ENCODE measurements at regions not wholly inside any gene's neighbourhood (a gene's known extent, or its start where the extent isn't known, plus 50 kb on each side); places are given as distances from the start of the nearest gene placed in this dataset.

- H3K4me3 ChIP-seq = no peak overlapping the region
- in situ Hi-C loops (cut with MboI; ENCODE audit: low pct_ligation_motif_present in 1 of 4, low pct_unique_long_range_greater_than_20kb in 1 of 4, low sequenced_read_pairs in 3 of 4) = no loop called here
- no peak overlapping the region for H3K27ac ChIP-seq
- no peaks in the 10 kb centered on the region for H3K36me3 ChIP-seq
- H3K9me3 ChIP-seq = no peaks in the 10 kb centered on the region
- DNase-seq = no peak
- no peaks in the 10 kb centered on the region for H3K27me3 ChIP-seq
- no peak for TF ChIP-seq POLR2A (IDR thresholded peaks at IDR 0.05)
- TF ChIP-seq CTCF (IDR thresholded peaks at IDR 0.05) = no peak
- intact Hi-C loops (cut with DNase I; ENCODE audit: low total_unique reads) = no loop called here
- WGBS, 2 donors (ENCODE audit: low coverage in 1 of 2) = 78 to 91% methylated on average over 3 of the region's 3 CpGs
- H3K4me1 ChIP-seq = no peaks in the 10 kb centered on the region
Observed at GRCh38 chr16:76226481-76226880, 50.7 kb upstream of the CNTNAP4 start.

Small RNA genes in the stretch of these regions (small RNA-seq; reads per million reads assigned to genes)
- gene RNA5SP430 = 0 reads per million in 4 donors
